ENCODE measurements at regions not wholly inside any gene's neighbourhood (a gene's known extent, or its start where the extent isn't known, plus 50 kb on each side); places are given as distances from the start of the nearest gene placed in this dataset.

- TF ChIP-seq POLR2AphosphoS5 (IDR thresholded peaks at IDR 0.05; ENCODE audit: low read depth, low read length): no peak
- TF ChIP-seq FOXP2 (optimal IDR thresholded peaks at IDR 0.05; ENCODE audit: borderline replicate concordance, extremely low read depth, extremely low read length, insufficient read depth): no peak
- TF ChIP-seq REST (IDR thresholded peaks at IDR 0.05; ENCODE audit: insufficient read depth in 1 of 2, low read depth in 2 of 2, low read length in 2 of 2): no peak
Observed at GRCh38 chr9:12191630-12192029, 501.6 kb upstream of the TYRP1 start.

Measured in PFSK-1 (cell line).